ENCODE measurements at regions not wholly inside any gene's neighbourhood (a gene's known extent, or its start where the extent isn't known, plus 50 kb on each side); places are given as distances from the start of the nearest gene placed in this dataset.

- DNase-seq (ENCODE audit: low read depth): no peak
- Histone ChIP-seq H3K27me3 (ENCODE audit: control insufficient read depth, insufficient read depth, low read length) (no peaks in the 10 kb centered on the region), H3K4me3 (ENCODE audit: low read depth, low read length) (no peak overlapping the region), H3K36me3 (ENCODE audit: control insufficient read depth, insufficient read depth, low read length) (no peaks in the 10 kb centered on the region)
- ChIA-PET CTCF (interaction anchor here (0.7 kb wide), 1 partner anchor 339 kb away, joined by 4 read pairs; no protein-coding TSS in a partner anchor), POLR2A (no interaction called here)
- TF ChIP-seq CTCF (IDR thresholded peaks at IDR 0.05; ENCODE audit: insufficient read depth, low read depth, low read length): no peak
Measured at GRCh38 chr16:85378145-85379040, 234.7 kb upstream of the GSE1 start.

- H3K27me3 ChIP-seq (ENCODE audit: control insufficient read depth, insufficient read depth, low read length): no peaks in the 10 kb centered on the region
- no peak for TF ChIP-seq CTCF (IDR thresholded peaks at IDR 0.05; ENCODE audit: insufficient read depth, low read depth, low read length)
- H3K36me3 ChIP-seq (ENCODE audit: control insufficient read depth, insufficient read depth, low read length): no peaks in the 10 kb centered on the region
- H3K4me3 ChIP-seq (ENCODE audit: low read depth, low read length): no peak overlapping the region
- DNase-seq (ENCODE audit: low read depth): no peak
- ChIA-PET CTCF (interaction anchor here (1.6 to 1.9 kb wide), 3 partner anchors 9 to 237 kb away, joined by 4 to 9 read pairs (median 4); no protein-coding TSS in a partner anchor), POLR2A (no interaction called here)
Measured at GRCh38 chr16:85379041-85380001, 233.8 kb upstream of the GSE1 start.

- Histone ChIP-seq H3K36me3 (ENCODE audit: control insufficient read depth, insufficient read depth, low read length) (no peaks in the 10 kb centered on the region), H3K27me3 (ENCODE audit: control insufficient read depth, insufficient read depth, low read length) (no peaks in the 10 kb centered on the region), H3K4me3 (ENCODE audit: low read depth, low read length) (no peak overlapping the region)
- ChIA-PET POLR2A (no interaction called here), CTCF (interaction anchor here (0.7 to 1.9 kb wide), 5 partner anchors 10 to 236 kb away, joined by 3 to 9 read pairs (median 4); no protein-coding TSS in a partner anchor)
- no peak for DNase-seq (ENCODE audit: low read depth)
- no peak for TF ChIP-seq CTCF (IDR thresholded peaks at IDR 0.05; ENCODE audit: insufficient read depth, low read depth, low read length)
Measured at GRCh38 chr16:85380002-85380395, 233.1 kb upstream of the GSE1 start.

GRCh38 chr16:85380905-85381737 lies 232.0 kb upstream of the GSE1 start:
- DNase-seq (ENCODE audit: low read depth): no peak
- TF ChIP-seq CTCF (IDR thresholded peaks at IDR 0.05; ENCODE audit: insufficient read depth, low read depth, low read length): no peak
- no peaks in the 10 kb centered on the region for H3K36me3 ChIP-seq (ENCODE audit: control insufficient read depth, insufficient read depth, low read length)
- CTCF ChIA-PET: interaction anchor here (0.6 to 1.9 kb wide), 7 partner anchors 10 to 1357 kb away, joined by 3 to 9 read pairs (median 4); no protein-coding TSS in a partner anchor
- POLR2A ChIA-PET: no interaction called here
- H3K4me3 ChIP-seq (ENCODE audit: low read depth, low read length): no peak overlapping the region
- H3K27me3 ChIP-seq (ENCODE audit: control insufficient read depth, insufficient read depth, low read length): no peaks in the 10 kb centered on the region

All from BJ (cell line).